CD14-positive monocyte (primary cell): ENCODE measurements at regions not wholly inside any gene's neighbourhood (a gene's known extent, or its start where the extent isn't known, plus 50 kb on each side); places are given as distances from the start of the nearest gene placed in this dataset.

Source experiments
- DNase-seq, 3 donors: peaks; one replicate each; pipeline ENCODE4 v3.0.0-alpha.2; 2011 to 2022
- H2AFZ ChIP-seq: 2 replicates; pipeline ENCODE4 v1.6.0; 2012; ENCODE audit warnings: mild to moderate bottlenecking, low read depth, low read length, inconsistent platforms; ENCODE audit not compliant: insufficient read depth, poor library complexity, severe bottlenecking
- H3K27ac ChIP-seq, 2 donors: 1 replicate in 1 of 2; 2 replicates in 1 of 2; pipeline ENCODE4 v1.5.1; 2012 to 2013; ENCODE audit warnings: low read length in 2 of 2, control low read depth in 1 of 2, inconsistent platforms in 1 of 2, low read depth in 1 of 2, mild to moderate bottlenecking in 1 of 2
- H3K27me3 ChIP-seq, 2 donors: one replicate each; pipeline versions ENCODE4 v1.6.0 to v1.6.1; 2011 to 2013; ENCODE audit warnings: low read length in 2 of 2; ENCODE audit not compliant: control insufficient read depth in 2 of 2, insufficient read depth in 2 of 2
- H3K36me3 ChIP-seq, 2 donors: replicated peaks in 1 of 2; 1 replicate in 1 of 2; 2 replicates in 1 of 2; pipeline versions ENCODE4 v1.5.1 to v1.6.1; 2012 to 2013; ENCODE audit warnings: low read length in 2 of 2, control low read depth in 1 of 2, inconsistent platforms in 1 of 2, mild to moderate bottlenecking in 1 of 2; ENCODE audit not compliant: insufficient read depth in 2 of 2, control insufficient read depth in 1 of 2
- H3K4me1 ChIP-seq, 2 donors: 1 replicate in 1 of 2; 2 replicates in 1 of 2; pipeline versions ENCODE4 v1.5.1 to v1.6.1; 2012 to 2013; ENCODE audit warnings: low read length in 2 of 2, control low read depth in 1 of 2, inconsistent platforms in 1 of 2, mild to moderate bottlenecking in 1 of 2, moderate library complexity in 1 of 2; ENCODE audit not compliant: insufficient read depth in 2 of 2, control insufficient read depth in 1 of 2
- H3K4me2 ChIP-seq: replicated peaks from 2 replicates; pipeline ENCODE3; 2012; ENCODE audit warnings: low read length, moderate library complexity, mild to moderate bottlenecking; ENCODE audit not compliant: poor library complexity, severe bottlenecking; ENCODE audit errors: extremely low read depth
- H3K4me3 ChIP-seq, 3 experiments: fragments of 200-600 bp in 1 of 3; sonication (generic) in 1 of 3; replicated peaks in 1 of 3; 1 replicate in 2 of 3; 2 replicates in 1 of 3; pipeline ENCODE4 v1.5.1; 2011 to 2013; ENCODE audit warnings: low read length in 3 of 3, mild to moderate bottlenecking in 3 of 3, control low read depth in 2 of 3, low read depth in 2 of 3, inconsistent platforms in 1 of 3, moderate library complexity in 1 of 3
- H3K79me2 ChIP-seq: 2 replicates; pipeline ENCODE4 v1.6.0; 2012; ENCODE audit warnings: mild to moderate bottlenecking, control low read depth, inconsistent platforms, low read length, moderate library complexity; ENCODE audit not compliant: insufficient read depth
- H3K9ac ChIP-seq: 2 replicates; pipeline ENCODE4 v1.6.0; 2017; ENCODE audit warnings: low read length, mild to moderate bottlenecking; ENCODE audit not compliant: insufficient read depth, poor library complexity, severe bottlenecking
- H3K9me3 ChIP-seq, 2 donors: replicated peaks in 1 of 2; 1 replicate in 1 of 2; 2 replicates in 1 of 2; pipeline versions ENCODE4 v1.5.1 to v1.6.1; 2012 to 2013; ENCODE audit warnings: low read length in 2 of 2, control low read depth in 1 of 2; ENCODE audit not compliant: control insufficient read depth in 1 of 2, insufficient read depth in 1 of 2
- H4K20me1 ChIP-seq: 2 replicates; pipeline ENCODE4 v1.6.0; 2012; ENCODE audit warnings: mild to moderate bottlenecking, low read length, control low read depth, moderate library complexity; ENCODE audit not compliant: insufficient read depth
- H3K27ac Mint-ChIP-seq, 7 donors: one replicate each; pipeline ENCODE4 v1.8.0; 2020; ENCODE audit warnings: mild to moderate bottlenecking in 7 of 7, mixed read lengths in 7 of 7, moderate library complexity in 6 of 7, inconsistent platforms in 2 of 7
- H3K27me3 Mint-ChIP-seq, 3 donors: one replicate each; pipeline ENCODE4 v1.8.0; 2021 to 2022; ENCODE audit warnings: low read depth in 3 of 3, mild to moderate bottlenecking in 3 of 3, mixed read lengths in 3 of 3, moderate library complexity in 3 of 3, inconsistent platforms in 1 of 3
- H3K36me3 Mint-ChIP-seq, 2 donors: one replicate each; pipeline ENCODE4 v1.8.0; 2020; ENCODE audit warnings: mixed read lengths in 2 of 2, inconsistent platforms in 1 of 2, mild to moderate bottlenecking in 1 of 2
- H3K4me1 Mint-ChIP-seq: one replicate; pipeline ENCODE4 v1.8.0; 2020; ENCODE audit warnings: mild to moderate bottlenecking, mixed read lengths
- H3K4me3 Mint-ChIP-seq, 2 donors: one replicate each; pipeline ENCODE4 v1.8.0; 2020; ENCODE audit warnings: mild to moderate bottlenecking in 2 of 2, mixed read lengths in 2 of 2, moderate library complexity in 1 of 2
- H3K9me3 Mint-ChIP-seq, 7 donors: one replicate each; pipeline ENCODE4 v1.8.0; 2020 to 2022; ENCODE audit warnings: mixed read lengths in 7 of 7, mild to moderate bottlenecking in 6 of 7, moderate library complexity in 6 of 7, inconsistent platforms in 2 of 7
- CTCF ChIP-seq: fragments of 200-600 bp; IDR thresholded peaks from one replicate; pipeline ENCODE4 v1.8.0; 2022; ENCODE audit warnings: antibody characterized with exemption, mild to moderate bottlenecking
- WGBS: methylation state at CpG from one replicate; pipeline ENCODE4 v1.1.5; 2013; ENCODE audit warnings: missing lambda C conversion rate; ENCODE audit not compliant: insufficient coverage; 5-methylcytosine and 5-hydroxymethylcytosine counted together
- intact Hi-C, 2 donors: fragments of 100-400 bp; cut with micrococcal nuclease; formaldehyde crosslinking; loops; one replicate each; pipeline versions ENCODE4 v1.15.0 to v1.15.1; 2023

GRCh38 chr5:74069741-74070140, 443.7 kb downstream of the ARHGEF28 start:
- Histone ChIP-seq H4K20me1 (no peaks in the 10 kb centered on the region), H3K36me3 (no peaks in the 10 kb centered on the region), H3K4me2 (no peak overlapping the region), H3K4me3 (no peak overlapping the region), H3K9ac (no peak overlapping the region), H3K27ac (no peak overlapping the region), H3K4me1 (no peaks in the 10 kb centered on the region), H3K27me3 (no peaks in the 10 kb centered on the region), H3K9me3 (no peaks in the 10 kb centered on the region), H3K79me2 (no peaks in the 10 kb centered on the region), H2AFZ (no peak overlapping the region)
- DNase-seq = no peak
- intact Hi-C loops = no loop called here
- no peak for TF ChIP-seq CTCF
- no peaks in the 10 kb centered on the region for H3K4me1 Mint-ChIP-seq
- H3K27ac Mint-ChIP-seq = no peak overlapping the region
- H3K9me3 Mint-ChIP-seq = peaks cover 0 to 3% (median 0%) of the 10 kb centered on the region in 7 donors
- H3K36me3 Mint-ChIP-seq = no peaks in the 10 kb centered on the region
- no peak overlapping the region for H3K4me3 Mint-ChIP-seq
- 67% methylated on average over 2 of the region's 4 CpGs for WGBS
- H3K27me3 Mint-ChIP-seq = no peaks in the 10 kb centered on the region

GRCh38 chr5:74067748-74068541, 441.9 kb downstream of the ARHGEF28 start:
- no peak overlapping the region for H3K4me2 ChIP-seq
- H3K27ac ChIP-seq = no peak overlapping the region
- no peaks in the 10 kb centered on the region for H3K27me3 Mint-ChIP-seq
- H3K4me3 Mint-ChIP-seq = no peak overlapping the region
- no peaks in the 10 kb centered on the region for H3K4me1 Mint-ChIP-seq
- no peaks in the 10 kb centered on the region for H3K36me3 Mint-ChIP-seq
- DNase-seq = no peak
- H4K20me1 ChIP-seq = no peaks in the 10 kb centered on the region
- WGBS = 100% methylated on average over 1 of the region's 5 CpGs
- no peaks in the 10 kb centered on the region for H3K4me1 ChIP-seq
- TF ChIP-seq CTCF = no peak
- no peak overlapping the region for H2AFZ ChIP-seq
- no peaks in the 10 kb centered on the region for H3K27me3 ChIP-seq
- intact Hi-C loops = no loop called here
- no peaks in the 10 kb centered on the region for H3K36me3 ChIP-seq
- H3K9me3 Mint-ChIP-seq = peaks cover 0 to 2% (median 0%) of the 10 kb centered on the region in 7 donors
- no peaks in the 10 kb centered on the region for H3K9me3 ChIP-seq
- no peak overlapping the region for H3K27ac Mint-ChIP-seq
- no peak overlapping the region for H3K4me3 ChIP-seq
- no peak overlapping the region for H3K9ac ChIP-seq
- no peaks in the 10 kb centered on the region for H3K79me2 ChIP-seq
